GM21723 (cell line): ENCODE measurements at regions not wholly inside any gene's neighbourhood (a gene's known extent, or its start where the extent isn't known, plus 50 kb on each side); places are given as distances from the start of the nearest gene placed in this dataset.

Source experiments
- ATAC-seq: cut with Tn5 transposase; IDR thresholded peaks from one replicate; pipeline ENCODE4 v1.9.1; 2021; ENCODE audit warnings: mild to moderate bottlenecking, moderate library complexity; ENCODE audit not compliant: unreplicated experiment

DNA sequence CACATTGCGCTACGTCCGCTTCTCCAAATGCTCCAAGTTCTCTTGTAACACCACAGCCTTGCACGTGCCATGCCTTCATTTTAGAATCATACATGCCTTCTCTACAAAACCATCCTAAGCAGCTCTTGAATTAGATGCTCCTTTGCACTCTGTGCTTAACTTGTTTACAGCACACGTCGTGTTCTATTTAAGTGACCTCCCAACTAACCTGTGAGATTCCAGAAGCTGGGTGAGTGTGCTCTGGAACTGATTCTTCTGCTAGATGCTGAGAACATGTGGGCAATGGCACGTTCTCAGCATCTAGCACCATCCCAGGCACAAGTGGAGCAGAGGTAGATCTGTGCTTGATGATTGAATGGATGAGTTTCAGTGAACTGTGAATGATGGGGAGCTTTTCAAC lies 100.0 kb upstream of the NEDD9 start:
- ATAC-seq = no peak

DNA sequence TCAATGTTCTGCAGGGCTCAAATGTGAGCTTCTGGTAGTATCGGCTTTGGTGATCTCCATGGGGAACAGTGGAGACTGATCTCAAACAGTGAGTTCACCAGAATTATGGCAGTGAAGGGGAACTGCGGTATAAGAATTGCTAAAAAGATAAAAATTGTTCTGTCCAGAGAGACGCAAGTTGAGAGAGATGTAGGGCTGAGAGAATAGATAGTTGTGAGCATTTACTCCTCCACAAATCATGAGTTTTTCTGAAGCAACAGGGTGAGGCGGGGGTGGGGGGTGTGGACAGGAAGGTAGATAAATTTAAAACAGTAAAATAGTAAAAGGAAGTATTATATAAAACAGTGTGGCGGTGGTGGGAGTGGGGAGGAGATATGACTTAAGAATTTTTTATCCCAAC lies 98.6 kb upstream of the NEDD9 start:
- ATAC-seq = no peak

DNA sequence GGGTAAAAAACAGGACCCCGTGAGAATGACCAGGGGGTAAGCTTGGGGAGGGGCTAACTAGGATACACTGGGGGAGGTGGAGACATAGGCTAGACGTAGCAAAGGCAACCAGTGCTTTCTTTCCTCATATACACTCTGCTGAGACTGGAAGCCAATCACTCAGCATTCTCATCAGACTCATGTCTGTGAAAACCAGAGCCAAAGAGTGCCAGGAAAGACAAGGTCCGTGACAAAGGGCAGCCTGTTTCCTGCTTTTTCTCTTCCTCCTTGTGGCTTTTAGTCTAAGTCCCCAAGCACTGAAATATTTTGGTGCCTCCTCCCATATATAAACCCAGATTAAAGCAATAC lies 97.9 kb upstream of the NEDD9 start:
- ATAC-seq = no peak

DNA sequence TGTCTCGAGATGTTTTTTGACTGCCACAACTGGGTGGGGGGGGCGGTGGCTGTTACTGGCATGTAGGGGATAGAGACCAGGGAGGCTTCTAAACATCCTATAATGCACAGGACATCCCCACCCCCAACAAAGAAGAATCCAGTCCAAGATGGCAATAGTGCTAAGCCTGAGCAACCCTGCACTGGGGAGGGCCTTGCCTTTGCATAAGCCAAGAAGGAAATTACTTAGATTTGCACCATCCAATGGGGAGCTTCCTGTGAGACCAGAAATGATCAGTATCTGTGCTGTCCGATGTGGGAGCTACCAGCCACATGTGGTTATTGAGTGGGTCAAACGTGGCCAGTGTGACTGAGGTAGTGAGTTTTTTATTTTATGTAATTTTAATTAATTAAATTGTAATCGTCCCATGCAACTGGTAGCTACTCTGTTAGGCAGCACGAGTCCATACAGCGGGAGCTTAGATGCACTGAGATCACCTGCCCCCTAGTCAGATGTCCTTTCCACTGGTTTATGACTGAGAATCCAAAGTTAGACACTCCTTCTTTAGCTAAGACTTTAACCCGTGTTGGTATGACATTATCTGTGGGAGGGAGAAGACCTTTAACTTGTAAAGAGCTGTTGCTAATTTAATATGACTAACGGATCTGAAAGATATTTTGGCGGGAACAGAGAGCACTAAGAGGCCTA lies 97.4 kb upstream of the NEDD9 start:
- ATAC-seq = no peak

DNA sequence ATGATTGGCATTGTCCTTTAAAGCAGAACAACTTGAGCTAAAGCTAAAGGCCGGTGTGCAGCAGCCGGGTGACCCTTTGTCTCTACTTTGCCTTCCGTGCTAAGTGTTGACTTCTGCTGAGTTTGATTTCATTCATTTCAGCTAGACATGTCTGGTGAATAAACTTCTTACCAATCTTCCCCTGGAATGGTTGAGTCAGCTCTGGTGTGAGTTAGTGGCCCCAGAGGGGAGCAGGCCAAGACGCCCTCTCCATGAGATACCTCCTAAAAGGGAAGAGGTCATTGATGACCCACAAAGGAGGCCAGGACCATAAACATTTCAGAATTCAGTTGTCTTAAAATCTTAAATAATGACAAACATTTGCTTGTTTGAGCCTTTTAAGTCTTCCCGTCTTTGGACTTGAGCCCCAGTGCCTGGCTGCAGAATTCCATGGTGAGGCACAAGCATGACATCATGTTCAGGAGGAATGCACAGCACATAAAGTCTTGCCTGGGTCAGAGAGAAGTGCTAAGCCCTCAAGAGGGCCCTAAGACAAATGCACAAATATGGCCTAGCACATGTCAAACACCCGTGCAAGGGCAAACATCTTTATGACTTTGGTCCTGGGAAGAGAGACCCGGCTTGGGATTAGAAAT lies 96.3 kb upstream of the NEDD9 start:
- no peak for ATAC-seq

DNA sequence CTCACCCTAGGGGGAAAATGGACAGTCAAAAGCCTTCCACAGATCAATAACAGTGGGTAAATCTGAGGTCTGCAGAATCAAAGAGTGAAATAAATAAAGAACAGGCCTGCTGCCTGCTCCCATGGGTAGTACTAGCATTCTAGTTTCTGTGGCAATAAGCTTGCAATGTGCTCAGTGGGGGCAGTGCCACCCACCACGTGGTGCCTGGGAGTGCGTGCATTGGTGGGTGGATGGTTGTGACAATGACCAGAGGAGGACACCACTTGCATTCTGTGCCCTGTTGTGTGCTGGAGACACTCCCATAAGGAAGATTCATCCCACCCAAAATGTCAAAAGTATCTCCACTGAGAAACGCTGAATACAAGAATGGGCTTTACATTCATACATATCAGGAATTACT lies 95.5 kb upstream of the NEDD9 start:
- ATAC-seq = no peak

DNA sequence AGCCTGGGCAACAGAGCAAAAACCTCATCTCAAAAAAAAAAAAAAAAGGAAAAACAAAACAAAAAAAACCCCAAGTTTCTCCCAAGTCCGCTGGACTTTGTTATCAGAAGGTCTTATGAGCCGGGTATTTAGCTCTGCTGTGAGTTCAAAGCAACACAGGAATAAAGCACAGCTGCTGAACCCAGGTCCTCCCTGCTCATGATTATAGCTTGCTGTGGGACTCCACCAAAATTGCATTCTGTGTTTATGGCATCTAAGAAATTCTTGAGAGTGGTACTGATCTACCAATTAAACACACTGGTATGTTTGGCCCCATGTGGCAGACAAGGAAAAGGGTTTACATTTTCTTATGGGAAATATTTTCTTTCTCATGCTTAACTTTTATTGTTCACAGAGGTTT lies 93.6 kb upstream of the NEDD9 start:
- ATAC-seq = no peak

DNA sequence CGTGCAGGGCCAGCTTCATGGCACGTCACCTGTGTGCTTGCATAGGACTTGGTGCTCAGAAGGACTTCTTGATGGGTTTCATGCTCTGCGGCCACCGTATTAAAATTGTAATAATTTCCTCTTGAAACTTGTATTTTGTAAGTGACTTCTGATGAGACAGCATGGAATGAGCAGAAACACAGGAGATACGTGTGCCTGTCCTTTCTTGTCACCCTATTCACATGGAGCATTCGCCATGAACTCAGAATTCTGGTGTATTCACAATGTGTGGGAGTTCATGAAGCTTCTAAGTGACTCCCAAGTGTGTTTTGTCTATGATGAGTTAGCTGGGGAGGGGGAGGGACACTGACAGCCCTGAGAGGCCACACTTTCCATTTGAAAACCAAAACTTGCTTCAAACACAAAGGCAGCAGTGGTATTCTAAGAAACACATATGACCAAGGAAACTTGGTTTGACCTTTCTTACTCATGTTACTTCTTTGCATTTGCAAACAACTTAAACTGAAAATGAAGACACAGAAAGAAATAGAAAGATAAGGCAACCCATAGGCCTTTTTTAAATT lies 92.1 kb upstream of the NEDD9 start:
- peak; percentile 82 for ATAC-seq

DNA sequence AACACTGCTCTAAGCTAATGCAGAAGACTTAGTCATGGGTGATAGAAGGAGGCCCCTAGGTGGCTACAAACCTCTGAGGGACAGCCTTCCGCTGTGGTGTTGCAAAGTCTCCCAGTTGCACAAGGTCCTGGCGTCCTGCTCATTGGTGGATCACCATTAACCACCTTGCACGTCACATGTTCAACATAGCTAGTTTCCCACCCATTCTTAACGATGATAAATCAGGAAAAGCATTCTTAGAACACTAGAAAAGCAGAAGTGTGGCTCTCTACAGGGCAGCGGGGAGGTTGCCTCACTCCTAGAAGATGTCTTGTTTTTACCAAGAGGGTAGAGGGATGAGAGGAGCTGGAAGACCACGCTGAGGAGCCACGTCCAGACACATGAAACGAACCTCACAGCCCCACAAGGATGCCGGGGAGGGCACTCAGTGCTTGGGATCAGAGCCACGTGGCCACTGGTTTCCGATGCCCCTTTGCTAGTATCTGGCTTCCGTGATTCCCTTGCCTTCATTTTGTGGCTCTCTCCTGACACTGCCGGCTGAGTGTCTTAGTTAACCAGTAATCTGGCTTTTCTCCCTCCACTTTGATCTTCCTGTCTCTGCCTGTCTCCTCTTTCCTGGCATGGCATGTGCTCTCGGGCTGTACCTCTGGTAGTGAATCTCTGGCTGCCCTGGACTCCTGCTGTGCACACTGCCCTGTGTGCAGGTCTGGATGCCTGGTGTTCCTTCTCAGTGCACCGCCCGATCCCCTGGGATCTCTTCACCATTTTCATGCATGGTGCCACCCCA lies 91.4 kb upstream of the NEDD9 start:
- no peak for ATAC-seq

DNA sequence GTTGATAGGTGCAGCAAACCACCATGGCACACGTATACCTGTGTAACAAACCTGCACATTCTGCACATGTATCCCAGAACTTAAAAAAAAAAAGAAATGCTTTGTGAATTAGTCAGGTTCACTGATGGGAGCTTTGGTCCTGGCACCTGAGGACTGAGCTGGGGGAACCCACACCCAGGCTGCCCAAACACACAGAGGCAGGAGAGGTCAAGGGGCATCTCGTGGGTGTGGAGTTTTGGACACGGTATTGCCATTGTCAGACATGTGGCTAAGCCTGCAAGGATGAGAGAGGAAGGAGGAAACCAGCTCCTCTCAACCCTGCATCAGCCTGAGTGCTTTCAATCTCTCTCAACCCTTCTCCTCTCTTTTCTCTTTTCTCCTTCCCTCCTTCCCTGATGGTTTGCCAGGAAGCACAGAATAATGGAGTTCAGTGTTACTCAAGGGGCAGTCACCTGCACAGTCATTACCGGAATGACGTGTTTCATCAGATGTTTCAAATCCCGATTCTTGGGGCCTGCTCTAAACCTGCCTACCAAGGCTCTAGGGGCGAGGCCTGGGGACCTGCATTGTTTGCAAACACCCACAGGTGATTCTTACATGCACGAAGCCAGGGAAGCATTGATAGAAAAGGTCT lies 89.9 kb upstream of the NEDD9 start:
- no peak for ATAC-seq

DNA sequence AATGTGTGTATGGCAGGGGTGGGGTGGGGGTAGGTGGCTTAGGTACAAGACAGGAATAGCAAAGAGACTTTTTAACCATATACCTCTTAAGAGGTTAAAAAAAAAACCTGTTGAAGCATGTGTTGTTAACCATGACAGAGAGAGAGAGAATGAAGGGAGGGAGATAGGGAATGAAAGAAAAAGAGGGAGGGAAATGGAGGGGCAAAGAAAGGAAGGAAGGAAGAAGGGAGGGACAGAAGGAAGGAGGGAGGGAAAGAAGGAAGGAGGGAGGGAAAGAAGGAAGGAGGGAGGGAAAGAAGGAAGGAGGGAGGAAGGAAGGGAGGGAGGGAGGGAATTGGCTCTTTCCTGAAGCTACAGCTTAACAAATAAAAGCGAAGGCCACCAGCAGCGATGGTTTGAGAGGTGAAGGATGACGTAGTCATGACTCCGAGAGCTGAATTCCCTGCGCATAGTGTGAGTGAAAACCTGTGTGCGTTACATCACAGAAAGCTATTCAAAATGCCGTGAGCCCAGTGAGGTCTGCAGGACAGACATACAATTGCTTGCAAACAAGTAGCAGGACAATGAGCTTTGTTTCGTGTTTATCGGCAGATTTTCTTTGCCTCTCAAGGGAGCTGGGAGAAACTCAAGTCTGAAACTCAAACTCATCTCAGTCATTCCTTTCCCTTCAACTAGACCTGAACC lies 88.6 kb upstream of the NEDD9 start:
- ATAC-seq = no peak

DNA sequence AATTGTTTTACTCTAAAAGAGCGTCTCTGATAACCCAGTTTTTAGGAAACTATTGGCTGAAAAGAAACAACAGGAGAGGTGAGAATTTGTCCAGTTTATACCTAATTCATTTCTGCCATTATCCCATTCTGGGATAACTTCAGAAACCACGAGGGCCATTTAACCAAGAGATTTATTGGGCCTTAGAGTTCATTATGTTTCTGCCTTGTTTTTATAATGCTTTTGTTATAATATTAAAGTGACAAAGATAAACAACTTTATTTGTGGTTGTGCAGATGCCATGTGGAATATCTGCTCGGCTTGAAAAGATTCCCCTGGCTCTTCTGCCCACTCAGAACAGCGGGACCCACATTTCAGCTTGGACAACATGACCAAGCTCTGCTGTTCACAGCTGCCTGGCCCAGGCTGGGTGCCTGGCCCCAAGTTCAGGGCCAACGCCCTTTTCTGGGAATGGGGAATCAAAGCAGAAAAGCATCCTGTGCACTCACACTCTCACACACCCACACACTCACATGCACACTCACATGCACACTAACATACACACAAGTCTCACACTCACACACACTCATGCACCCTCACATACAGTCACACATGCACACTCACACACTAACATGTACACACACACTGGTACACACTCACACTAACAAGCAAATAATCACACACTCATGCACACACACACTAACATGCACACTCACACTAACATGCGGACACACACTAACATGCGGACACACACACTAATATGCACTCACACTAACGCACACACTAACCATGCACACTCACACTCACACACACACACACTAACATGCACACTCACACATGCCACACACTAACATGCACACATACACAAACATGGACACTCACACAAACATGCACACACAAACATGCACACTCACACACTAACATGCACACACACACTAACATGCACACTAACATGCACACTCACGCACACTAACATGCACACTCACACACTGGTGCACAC lies 86.7 kb upstream of the NEDD9 start:
- ATAC-seq = no peak

DNA sequence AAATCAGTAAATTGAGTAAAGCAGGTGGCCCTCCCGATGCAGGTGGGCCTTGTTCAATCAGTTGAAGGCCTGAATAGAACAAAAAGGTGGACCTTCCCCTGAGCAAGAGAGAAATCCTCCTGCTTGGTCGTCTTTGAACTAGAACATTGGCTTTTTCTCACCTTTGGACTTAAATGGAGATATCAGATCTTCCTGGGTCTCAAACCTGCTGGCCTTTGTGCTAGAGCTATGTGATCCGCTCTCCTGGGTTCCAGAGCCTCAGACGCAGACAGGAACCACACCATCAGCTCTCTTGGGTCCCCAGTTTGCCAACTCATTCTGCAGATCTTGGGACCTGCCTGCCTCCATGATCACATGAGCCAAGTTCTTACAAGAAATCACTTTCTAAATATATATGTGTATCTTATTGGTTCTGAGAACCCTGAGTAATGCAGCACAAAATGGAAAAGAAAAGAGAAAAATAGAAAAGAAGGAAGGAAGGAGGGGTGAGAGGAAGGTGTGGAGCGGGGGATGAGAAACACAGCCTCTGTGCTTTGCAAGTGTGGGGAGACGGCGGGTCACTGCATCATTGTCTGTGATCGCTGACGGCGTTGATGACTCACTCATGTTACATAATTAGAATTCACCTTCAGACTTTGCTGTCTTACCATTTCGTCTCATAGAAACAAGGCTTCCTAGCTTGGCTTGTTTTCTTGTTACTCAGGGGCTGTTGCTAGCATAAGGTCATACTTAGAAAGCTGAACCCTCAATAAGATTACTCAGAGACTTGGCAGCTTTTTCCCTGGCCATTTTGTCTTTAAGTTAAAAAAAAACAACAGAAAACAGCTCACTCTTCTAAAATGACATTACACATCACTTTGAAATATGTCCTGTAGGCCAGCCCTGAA lies 85.7 kb upstream of the NEDD9 start:
- ATAC-seq = peak; percentile 71

DNA sequence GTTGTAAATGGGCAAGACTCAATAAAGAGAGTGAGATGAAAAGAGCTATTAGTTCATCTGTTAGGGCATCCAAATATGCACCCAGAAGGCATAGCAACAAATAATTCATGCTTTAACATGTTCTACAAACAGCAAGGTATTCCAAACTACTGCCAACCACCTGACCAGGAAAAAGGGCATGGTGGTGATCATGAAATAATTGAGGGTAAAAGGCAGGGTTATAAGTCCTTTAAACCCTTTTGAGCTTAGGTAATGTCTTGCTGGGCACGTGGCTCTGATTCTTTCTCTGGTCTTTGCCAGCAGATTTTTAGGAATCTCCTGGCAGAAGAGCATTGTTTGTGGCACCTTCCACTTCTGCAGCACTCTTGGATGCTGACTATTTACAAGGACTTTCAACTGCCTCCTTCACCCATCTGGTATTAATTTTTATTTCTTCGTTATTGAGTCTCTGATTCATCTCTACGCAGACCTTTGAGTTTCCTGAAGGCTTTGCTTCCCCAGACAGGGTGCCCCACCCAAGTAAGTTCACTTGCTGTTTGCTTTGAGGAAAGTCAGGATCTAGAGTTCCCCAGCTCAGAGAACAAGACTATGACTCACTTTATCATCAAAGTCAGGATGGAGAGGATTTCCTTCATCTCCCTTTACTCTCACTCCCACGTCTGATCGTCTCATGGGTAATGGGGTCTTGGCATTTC lies 83.4 kb upstream of the NEDD9 start:
- no peak for ATAC-seq

DNA sequence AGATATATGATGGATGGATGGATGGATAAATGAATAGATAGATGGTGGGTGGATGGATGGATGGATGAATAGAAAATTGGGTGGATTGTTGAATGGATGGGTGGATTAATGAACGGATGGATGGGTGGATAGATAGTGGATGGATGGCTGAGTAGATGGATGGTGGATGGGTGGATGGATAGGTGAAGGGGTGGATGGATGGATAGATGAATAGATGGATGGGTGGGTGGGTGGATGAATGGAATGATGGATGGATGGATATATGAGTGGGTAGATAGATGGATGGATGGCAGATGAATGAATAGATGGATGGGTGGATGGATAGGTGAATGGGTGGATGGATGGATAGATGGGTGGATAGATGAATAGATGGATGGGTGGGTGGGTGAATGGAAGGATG lies 80.7 kb upstream of the NEDD9 start:
- ATAC-seq = no peak

DNA sequence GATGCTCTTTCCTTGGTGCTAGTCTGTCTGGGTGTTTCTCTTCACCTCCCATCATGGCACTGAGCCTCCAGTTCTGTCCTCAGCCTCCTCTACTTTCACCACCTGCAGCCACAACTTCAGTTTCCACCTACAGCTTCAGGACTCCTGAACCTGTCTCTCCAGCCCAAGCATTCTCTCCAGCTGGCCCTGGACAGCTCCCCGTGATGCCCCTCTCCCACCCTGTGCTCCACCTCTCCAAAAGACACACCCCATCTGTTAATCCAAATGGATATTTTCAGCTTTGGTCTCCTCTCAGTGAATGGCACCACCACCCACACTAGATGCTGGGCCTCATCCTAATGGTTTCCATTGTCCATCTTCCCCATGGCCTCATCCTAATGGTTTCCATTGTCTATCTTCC lies 79.5 kb upstream of the NEDD9 start:
- no peak for ATAC-seq

DNA sequence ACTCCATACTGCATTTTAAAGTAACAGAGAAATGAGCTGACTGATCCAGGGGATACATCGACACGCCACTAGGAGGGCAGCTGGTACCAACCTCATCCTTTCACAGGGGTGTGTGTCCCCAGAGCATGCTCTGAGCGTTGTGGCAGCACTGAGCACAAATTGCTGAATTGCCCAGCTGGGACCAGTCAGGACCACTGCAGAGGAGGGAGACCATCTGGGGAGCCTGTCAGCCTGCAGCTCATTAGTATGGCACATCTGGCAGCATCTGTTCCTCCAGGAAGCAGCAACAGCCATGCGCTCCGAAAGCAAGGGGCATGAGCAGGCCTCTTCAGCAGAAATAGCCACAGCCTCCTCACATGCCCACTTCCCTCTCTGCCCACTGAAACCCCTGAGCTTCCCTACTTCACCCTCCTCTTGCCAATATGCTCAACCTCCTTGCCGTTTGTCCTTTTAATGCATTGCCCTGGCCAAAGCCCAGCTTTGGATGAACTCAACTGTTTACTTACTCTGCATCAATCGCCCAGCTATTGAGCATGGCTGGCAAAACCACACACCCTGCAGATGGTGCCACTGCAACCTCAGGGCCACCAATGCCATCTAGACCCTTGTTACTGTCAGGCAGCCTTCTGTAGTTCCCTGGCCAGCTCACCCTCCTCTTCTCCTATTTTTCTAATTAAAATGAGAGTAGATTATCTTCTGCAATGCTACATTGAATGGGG lies 77.6 kb upstream of the NEDD9 start:
- no peak for ATAC-seq

DNA sequence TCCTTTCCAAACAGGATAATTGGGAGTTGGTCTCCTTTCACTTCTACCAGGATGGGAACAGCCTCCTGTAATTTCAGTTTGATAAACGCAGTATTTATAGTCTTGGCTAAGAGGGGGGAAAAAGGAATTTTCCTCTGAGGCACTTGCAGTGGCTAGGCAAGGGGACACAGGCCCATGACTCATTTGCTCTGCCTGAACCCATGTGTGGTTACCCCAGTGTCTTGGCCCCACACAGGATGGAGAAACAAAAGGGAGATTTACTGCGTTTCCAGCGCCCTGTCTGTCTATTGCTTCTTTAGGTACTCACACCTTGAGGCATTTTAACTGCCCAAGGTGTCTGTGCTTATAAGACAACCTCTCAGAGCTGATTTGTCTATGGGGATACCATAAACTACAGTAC lies 74.8 kb upstream of the NEDD9 start:
- no peak for ATAC-seq
